ENCODE measurements at regions not wholly inside any gene's neighbourhood (a gene's known extent, or its start where the extent isn't known, plus 50 kb on each side); places are given as distances from the start of the nearest gene placed in this dataset.
A peak's percentile ranks its signal among the peaks of the same experiment; 100 is the strongest.
"Not testable (repeated sequence)": the region's sequence is repeated elsewhere in the genome, so short reads cannot be mapped to it uniquely, and the experiment has no call there.

GRCh38 chr5:111627862-111628261 lies 115.5 kb upstream of the STARD4 start:
- ChIA-PET CTCF (interaction anchor here (0.7 kb wide), 1 partner anchor 10 kb away, joined by 3 read pairs; no protein-coding TSS in a partner anchor), POLR2A (no interaction called here)
- peak overlapping the region; percentile 68 for H3K27ac Mint-ChIP-seq
- H3K4me1 Mint-ChIP-seq: peaks cover 17% of the 10 kb centered on the region
- DNase-seq: peak; percentile 73
- H3K9me3 Mint-ChIP-seq (ENCODE audit: low read depth): peaks cover 16% of the 10 kb centered on the region
- H3K4me3 Mint-ChIP-seq: no peak overlapping the region
- H3K36me3 Mint-ChIP-seq (ENCODE audit: low read depth): peaks cover 10% of the 10 kb centered on the region
- ATAC-seq: peak; percentile 95
- intact Hi-C loops (cut with DNase I, micrococcal nuclease): loop anchor here (1.0 to 5.0 kb wide), 3 partner anchors 77 to 519 kb away; no protein-coding TSS in a partner anchor
- H3K27me3 Mint-ChIP-seq: peaks cover 5% of the 10 kb centered on the region

- DNase-seq: no peak
- no peak overlapping the region for H3K27ac Mint-ChIP-seq
- intact Hi-C loops (cut with DNase I, micrococcal nuclease): loop anchor here in 1 of 2 experiments (5.0 kb wide), 1 partner anchor 521 kb away; no protein-coding TSS in a partner anchor
- H3K36me3 Mint-ChIP-seq (ENCODE audit: low read depth): peaks cover 10% of the 10 kb centered on the region
- POLR2A ChIA-PET: no interaction called here
- ATAC-seq: no peak
- H3K4me1 Mint-ChIP-seq: peaks cover 17% of the 10 kb centered on the region
- CTCF ChIA-PET: no interaction called here
- H3K27me3 Mint-ChIP-seq: peaks cover 8% of the 10 kb centered on the region
- peaks cover 16% of the 10 kb centered on the region for H3K9me3 Mint-ChIP-seq (ENCODE audit: low read depth)
- no peak overlapping the region for H3K4me3 Mint-ChIP-seq
Measured at GRCh38 chr5:111626473-111627148, 114.3 kb upstream of the STARD4 start.

GRCh38 chr5:111618623-111619271 lies 106.4 kb upstream of the STARD4 start:
- ChIA-PET POLR2A (interaction anchor here (0.5 to 0.7 kb wide), 2 partner anchors 101 to 284 kb away, joined by 3 read pairs; no protein-coding TSS in a partner anchor), CTCF (no interaction called here)
- Mint-ChIP-seq H3K27me3 (peaks cover 10% of the 10 kb centered on the region), H3K27ac (no peak overlapping the region), H3K4me1 (peaks cover 2% of the 10 kb centered on the region), H3K9me3 (ENCODE audit: low read depth) (no peaks in the 10 kb centered on the region), H3K4me3 (no peak overlapping the region), H3K36me3 (ENCODE audit: low read depth) (no peaks in the 10 kb centered on the region)
- DNase-seq (no peak), ATAC-seq (peak; percentile 49)
- intact Hi-C loops (cut with DNase I, micrococcal nuclease): no loop called here

GRCh38 chr5:111615054-111615453 lies 102.7 kb upstream of the STARD4 start:
- intact Hi-C loops (cut with DNase I, micrococcal nuclease): no loop called here
- ChIA-PET CTCF (no interaction called here), POLR2A (no interaction called here)
- H3K4me1 Mint-ChIP-seq: peaks cover 2% of the 10 kb centered on the region
- no peak overlapping the region for H3K4me3 Mint-ChIP-seq
- H3K9me3 Mint-ChIP-seq (ENCODE audit: low read depth): peaks cover 6% of the 10 kb centered on the region
- ATAC-seq: no peak
- H3K36me3 Mint-ChIP-seq (ENCODE audit: low read depth): no peaks in the 10 kb centered on the region
- no peak for DNase-seq
- peaks cover 14% of the 10 kb centered on the region for H3K27me3 Mint-ChIP-seq
- no peak overlapping the region for H3K27ac Mint-ChIP-seq

GRCh38 chr5:111612013-111612630 lies 99.8 kb upstream of the STARD4 start:
- H3K4me3 Mint-ChIP-seq; H3K36me3 Mint-ChIP-seq (ENCODE audit: low read depth); H3K4me1 Mint-ChIP-seq; DNase-seq; ATAC-seq; H3K9me3 Mint-ChIP-seq (ENCODE audit: low read depth); POLR2A ChIA-PET; CTCF ChIA-PET; intact Hi-C loops (cut with DNase I, micrococcal nuclease); H3K27ac Mint-ChIP-seq: not testable (repeated sequence)
- peaks cover 10% of the 10 kb centered on the region for H3K27me3 Mint-ChIP-seq

GRCh38 chr5:111606194-111606593 lies 93.9 kb upstream of the STARD4 start:
- POLR2A ChIA-PET: no interaction called here
- CTCF ChIA-PET: interaction anchor here (0.8 to 1.2 kb wide), 2 partner anchors 18 to 27 kb away, joined by 3 read pairs; no protein-coding TSS in a partner anchor

GRCh38 chr5:111603446-111603827 lies 91.1 kb upstream of the STARD4 start:
- H3K9me3 Mint-ChIP-seq (ENCODE audit: low read depth): no peaks in the 10 kb centered on the region
- intact Hi-C loops (cut with DNase I, micrococcal nuclease): no loop called here
- peaks cover 2% of the 10 kb centered on the region for H3K27me3 Mint-ChIP-seq
- no peaks in the 10 kb centered on the region for H3K4me1 Mint-ChIP-seq
- POLR2A ChIA-PET: no interaction called here
- no peak overlapping the region for H3K27ac Mint-ChIP-seq
- DNase-seq (no peak), ATAC-seq (no peak)
- H3K4me3 Mint-ChIP-seq: no peak overlapping the region
- H3K36me3 Mint-ChIP-seq (ENCODE audit: low read depth): no peaks in the 10 kb centered on the region
- CTCF ChIA-PET: no interaction called here

More at GRCh38 chr5:111606194-111606593, 93.9 kb upstream of the STARD4 start:
- Mint-ChIP-seq H3K9me3 (ENCODE audit: low read depth) (peaks cover 6% of the 10 kb centered on the region), H3K36me3 (ENCODE audit: low read depth) (no peaks in the 10 kb centered on the region), H3K4me1 (no peaks in the 10 kb centered on the region), H3K27me3 (peaks cover 9% of the 10 kb centered on the region), H3K4me3 (no peak overlapping the region), H3K27ac (no peak overlapping the region)
- DNase-seq (no peak), ATAC-seq (no peak)
- intact Hi-C loops (cut with DNase I, micrococcal nuclease): no loop called here

GRCh38 chr5:111602817-111603445 lies 90.6 kb upstream of the STARD4 start:
- intact Hi-C loops (cut with DNase I, micrococcal nuclease): no loop called here
- DNase-seq (no peak), ATAC-seq (no peak)
- CTCF ChIA-PET: no interaction called here
- no peaks in the 10 kb centered on the region for H3K4me1 Mint-ChIP-seq
- POLR2A ChIA-PET: no interaction called here
- no peaks in the 10 kb centered on the region for H3K36me3 Mint-ChIP-seq (ENCODE audit: low read depth)
- H3K4me3 Mint-ChIP-seq: no peak overlapping the region
- no peak overlapping the region for H3K27ac Mint-ChIP-seq
- H3K27me3 Mint-ChIP-seq: peaks cover 2% of the 10 kb centered on the region
- H3K9me3 Mint-ChIP-seq (ENCODE audit: low read depth): no peaks in the 10 kb centered on the region

GRCh38 chr5:111598996-111599395 lies 86.7 kb upstream of the STARD4 start:
- CTCF ChIA-PET: no interaction called here
- no peaks in the 10 kb centered on the region for H3K36me3 Mint-ChIP-seq (ENCODE audit: low read depth)

GRCh38 chr5:111597491-111597890 lies 85.2 kb upstream of the STARD4 start:
- ChIA-PET CTCF (no interaction called here), POLR2A (no interaction called here)
- Mint-ChIP-seq H3K4me3 (no peak overlapping the region), H3K27ac (no peak overlapping the region), H3K27me3 (peaks cover 3% of the 10 kb centered on the region), H3K4me1 (no peaks in the 10 kb centered on the region), H3K36me3 (ENCODE audit: low read depth) (no peaks in the 10 kb centered on the region), H3K9me3 (ENCODE audit: low read depth) (peaks cover 3% of the 10 kb centered on the region)
- DNase-seq (no peak), ATAC-seq (no peak)
- intact Hi-C loops (cut with DNase I, micrococcal nuclease): no loop called here

More at GRCh38 chr5:111598996-111599395, 86.7 kb upstream of the STARD4 start:
- no peaks in the 10 kb centered on the region for H3K4me1 Mint-ChIP-seq
- H3K27me3 Mint-ChIP-seq: peaks cover 3% of the 10 kb centered on the region
- POLR2A ChIA-PET: no interaction called here
- intact Hi-C loops (cut with DNase I, micrococcal nuclease): no loop called here
- H3K27ac Mint-ChIP-seq: no peak overlapping the region
- DNase-seq: no peak
- peaks cover 3% of the 10 kb centered on the region for H3K9me3 Mint-ChIP-seq (ENCODE audit: low read depth)
- H3K4me3 Mint-ChIP-seq: no peak overlapping the region
- ATAC-seq: no peak

GRCh38 chr5:111596705-111597104 lies 84.4 kb upstream of the STARD4 start:
- H3K9me3 Mint-ChIP-seq (ENCODE audit: low read depth): peaks cover 3% of the 10 kb centered on the region
- ATAC-seq (no peak), DNase-seq (no peak)
- intact Hi-C loops (cut with DNase I, micrococcal nuclease): no loop called here
- POLR2A ChIA-PET: no interaction called here
- CTCF ChIA-PET: interaction anchor here (0.6 kb wide), 2 partner anchors 80 to 90 kb away, joined by 3 to 4 read pairs; no protein-coding TSS in a partner anchor
- no peak overlapping the region for H3K27ac Mint-ChIP-seq
- H3K4me3 Mint-ChIP-seq: no peak overlapping the region
- no peaks in the 10 kb centered on the region for H3K36me3 Mint-ChIP-seq (ENCODE audit: low read depth)
- H3K27me3 Mint-ChIP-seq: peaks cover 3% of the 10 kb centered on the region
- no peaks in the 10 kb centered on the region for H3K4me1 Mint-ChIP-seq

Measured in activated CD4-positive, alpha-beta T cell treated with anti-CD3 and anti-CD28 coated beads for 36 hours (primary cell).